ENCODE measurements at regions not wholly inside any gene's neighbourhood (a gene's known extent, or its start where the extent isn't known, plus 50 kb on each side); places are given as distances from the start of the nearest gene placed in this dataset.

GRCh38 chr2:143824791-143825190 lies 695.1 kb downstream of the ZEB2 start:
- Histone ChIP-seq H3K36me3 (no peaks in the 10 kb centered on the region), H3K27ac (no peak overlapping the region), H3K27me3 (replicated peaks in 1 of 7) (no peaks in the 10 kb centered on the region), H3K9me3 (no peaks in the 10 kb centered on the region), H3K4me3 (no peak overlapping the region), H3K4me1 (no peaks in the 10 kb centered on the region)
- TF ChIP-seq CTCF (IDR thresholded peaks at IDR 0.05 in 8 of 11, conservative IDR thresholded peaks at IDR 0.05 in 3 of 11) (no peak), POLR2A (IDR thresholded peaks at IDR 0.05) (no peak), POLR2AphosphoS5 (IDR thresholded peaks at IDR 0.05) (no peak)
- intact Hi-C loops (cut with DNase I; ENCODE audit: low total_unique reads), result no loop called here
- DNase-seq, result no peak
- 59 to 72% (median 68%) methylated on average over 3 of the region's 3 CpGs for WGBS, 5 donors

- Histone ChIP-seq H3K27me3 (replicated peaks in 1 of 7) (no peaks in the 10 kb centered on the region), H3K4me1 (no peaks in the 10 kb centered on the region), H3K27ac (no peak overlapping the region), H3K4me3 (no peak overlapping the region), H3K36me3 (no peaks in the 10 kb centered on the region), H3K9me3 (no peaks in the 10 kb centered on the region)
- intact Hi-C loops (cut with DNase I; ENCODE audit: low total_unique reads), result no loop called here
- DNase-seq, result no peak
- no peak for TF ChIP-seq POLR2AphosphoS5 (IDR thresholded peaks at IDR 0.05)
- TF ChIP-seq CTCF (IDR thresholded peaks at IDR 0.05 in 8 of 11, conservative IDR thresholded peaks at IDR 0.05 in 3 of 11), result no peak
- no peak for TF ChIP-seq POLR2A (IDR thresholded peaks at IDR 0.05)
- 56 to 78% (median 66%) methylated on average over 2 of the region's 2 CpGs for WGBS, 5 donors
Measured at GRCh38 chr2:143823876-143824275, 694.7 kb downstream of the ARHGAP15 start.

GRCh38 chr2:143823296-143823695 lies 694.1 kb downstream of the ARHGAP15 start:
- no peak for TF ChIP-seq CTCF (IDR thresholded peaks at IDR 0.05 in 8 of 11, conservative IDR thresholded peaks at IDR 0.05 in 3 of 11)
- no peaks in the 10 kb centered on the region for H3K27me3 ChIP-seq (replicated peaks in 1 of 7)
- H3K9me3 ChIP-seq, result no peaks in the 10 kb centered on the region
- H3K36me3 ChIP-seq, result no peaks in the 10 kb centered on the region
- no peak overlapping the region for H3K4me3 ChIP-seq
- intact Hi-C loops (cut with DNase I; ENCODE audit: low total_unique reads), result no loop called here
- DNase-seq, result no peak
- WGBS, 5 donors, result 88 to 93% (median 90%) methylated on average over 2 of the region's 2 CpGs
- H3K4me1 ChIP-seq, result no peaks in the 10 kb centered on the region
- H3K27ac ChIP-seq, result no peak overlapping the region

- H3K9me3 ChIP-seq, result no peaks in the 10 kb centered on the region
- TF ChIP-seq POLR2A (IDR thresholded peaks at IDR 0.05), result no peak
- no peak for TF ChIP-seq POLR2AphosphoS5 (IDR thresholded peaks at IDR 0.05)
- TF ChIP-seq CTCF (IDR thresholded peaks at IDR 0.05 in 8 of 11, conservative IDR thresholded peaks at IDR 0.05 in 3 of 11), result no peak
- H3K27ac ChIP-seq, result no peak overlapping the region
- no peaks in the 10 kb centered on the region for H3K4me1 ChIP-seq
- WGBS, 5 donors, result 93 to 99% (median 96%) methylated on average over 8 of the region's 8 CpGs
- DNase-seq, result no peak
- H3K36me3 ChIP-seq, result no peaks in the 10 kb centered on the region
- intact Hi-C loops (cut with DNase I; ENCODE audit: low total_unique reads), result no loop called here
- no peak overlapping the region for H3K4me3 ChIP-seq
- no peaks in the 10 kb centered on the region for H3K27me3 ChIP-seq (replicated peaks in 1 of 7)
Measured at GRCh38 chr2:143822736-143823135, 693.5 kb downstream of the ARHGAP15 start.

All from spleen (tissue), 11 donors.